WTC11 (cell line): ENCODE measurements at regions not wholly inside any gene's neighbourhood (a gene's known extent, or its start where the extent isn't known, plus 50 kb on each side); places are given as distances from the start of the nearest gene placed in this dataset.

Experiments
- ATAC-seq: fragments of 200-7000 bp; cut with Tn5 transposase; 2 replicates; pipeline ENCODE4 v1.10.0; 2021; ENCODE audit warnings: mild to moderate bottlenecking, moderate library complexity
- CTCF ChIA-PET: fragments of 300-600 bp; sonication (Branson Sonifier 250); formaldehyde crosslinking; loops from one replicate; lab custom pipeline; 2021; ENCODE audit warnings: antibody characterized with exemption; lab: Charles Lee
- POLR2A ChIA-PET: fragments of 350-600 bp; sonication (Branson Sonifier 250); formaldehyde crosslinking; loops from one replicate; lab custom pipeline; 2021; ENCODE audit warnings: antibody characterized with exemption; lab: Charles Lee
- DNase-seq: peaks from one replicate; pipeline ENCODE4 v3.0.0; 2021; ENCODE audit warnings: low spot score
- H3K27ac Mint-ChIP-seq: 2 replicates; pipeline ENCODE4 v1.8.0; 2021; ENCODE audit warnings: mixed read lengths
- H3K27me3 Mint-ChIP-seq: 2 replicates; pipeline ENCODE4 v1.8.0; 2021; ENCODE audit warnings: low read depth, mild to moderate bottlenecking, moderate library complexity, mixed read lengths
- H3K36me3 Mint-ChIP-seq: 2 replicates; pipeline ENCODE4 v1.8.0; 2021; ENCODE audit warnings: mixed read lengths
- H3K4me1 Mint-ChIP-seq: 2 replicates; pipeline ENCODE4 v1.8.0; 2022; ENCODE audit warnings: mixed read lengths
- H3K4me3 Mint-ChIP-seq: 2 replicates; pipeline ENCODE4 v1.8.0; 2021; ENCODE audit warnings: mild to moderate bottlenecking, moderate library complexity, mixed read lengths
- H3K9me3 Mint-ChIP-seq: 2 replicates; pipeline ENCODE4 v1.8.0; 2021; ENCODE audit warnings: mixed read lengths
- AR ChIP-seq: fragments of 250-450 bp; sonication (Bioruptor Pico); IDR thresholded peaks from 2 replicates; pipeline ENCODE4 v1.9.0; 2021; ENCODE audit warnings: mild to moderate bottlenecking
- ATF3 ChIP-seq: sonication (generic); formaldehyde crosslinking; conservative IDR thresholded peaks from 2 replicates; pipeline ENCODE4 v1.8.1; 2022; ENCODE audit warnings: mild to moderate bottlenecking, missing genetic modification reagents
- CREB1 ChIP-seq: sonication (generic); formaldehyde crosslinking; IDR thresholded peaks from 2 replicates; pipeline ENCODE4 v1.8.0; 2023; ENCODE audit warnings: mild to moderate bottlenecking, missing genetic modification reagents
- EMX1 ChIP-seq: fragments of 250-450 bp; sonication (Bioruptor Pico); IDR thresholded peaks from 2 replicates; pipeline ENCODE4 v1.8.0; 2021; ENCODE audit warnings: mild to moderate bottlenecking
- FOXP4 ChIP-seq: sonication (generic); formaldehyde crosslinking; IDR thresholded peaks from 2 replicates; pipeline ENCODE4 v1.8.0; 2022; ENCODE audit warnings: mild to moderate bottlenecking, missing genetic modification reagents
- GABPB1 ChIP-seq: sonication (generic); formaldehyde crosslinking; IDR thresholded peaks from 2 replicates; pipeline ENCODE4 v1.8.1; 2023; ENCODE audit warnings: mild to moderate bottlenecking, missing genetic modification reagents
- JAZF1 ChIP-seq: fragments of 250-450 bp; sonication (Bioruptor Pico); IDR thresholded peaks from 2 replicates; pipeline ENCODE4 v1.9.0; 2021; ENCODE audit warnings: moderate library complexity, mild to moderate bottlenecking, inconsistent platforms
- NFYB ChIP-seq: sonication (generic); formaldehyde crosslinking; conservative IDR thresholded peaks from 2 replicates; pipeline ENCODE4 v1.8.0; 2022; ENCODE audit warnings: low read depth, missing genetic modification reagents
- PRDM15 ChIP-seq: sonication (generic); formaldehyde crosslinking; IDR thresholded peaks from 2 replicates; pipeline ENCODE4 v1.8.0; 2022; ENCODE audit warnings: missing genetic modification reagents
- STAT6 ChIP-seq: sonication (generic); formaldehyde crosslinking; conservative IDR thresholded peaks from 2 replicates; pipeline ENCODE4 v1.8.1; 2023; ENCODE audit warnings: mild to moderate bottlenecking, low read depth, missing genetic modification reagents, moderate library complexity
- TP53 ChIP-seq: sonication (generic); formaldehyde crosslinking; IDR thresholded peaks from 2 replicates; pipeline ENCODE4 v1.8.1; 2023; ENCODE audit warnings: mild to moderate bottlenecking, missing genetic modification reagents
- ZBTB21 ChIP-seq: sonication (generic); formaldehyde crosslinking; IDR thresholded peaks from 2 replicates; pipeline ENCODE4 v1.8.1; 2023; ENCODE audit warnings: mild to moderate bottlenecking, missing genetic modification reagents, borderline replicate concordance
- ZNF138 ChIP-seq: sonication (generic); formaldehyde crosslinking; conservative IDR thresholded peaks from 2 replicates; pipeline ENCODE4 v1.8.1; 2022; ENCODE audit warnings: mild to moderate bottlenecking, moderate library complexity, missing genetic modification reagents
- ZNF263 ChIP-seq: sonication (generic); formaldehyde crosslinking; IDR thresholded peaks from 2 replicates; pipeline ENCODE4 v1.8.1; 2022; ENCODE audit warnings: low read depth, mild to moderate bottlenecking, moderate library complexity, missing genetic modification reagents
- ZNF532 ChIP-seq: fragments of 250-450 bp; sonication (Bioruptor Pico); IDR thresholded peaks from 2 replicates; pipeline ENCODE4 v1.9.0; 2021; ENCODE audit warnings: mild to moderate bottlenecking, borderline replicate concordance
- TF ChIP-seq, protein P1 (sequence below): sonication (generic); formaldehyde crosslinking; IDR thresholded peaks from 2 replicates; pipeline ENCODE4 v1.8.1; 2023; ENCODE audit warnings: mild to moderate bottlenecking, missing genetic modification reagents, borderline replicate concordance

GRCh38 chr10:83253011-83253671 is 886.2 kb upstream of the GHITM start:
- TF ChIP-seq ZNF263: no peak
- TF ChIP-seq NFYB (CRISPR knock-in tag): no peak
- no peak for TF ChIP-seq ZNF532
- TF ChIP-seq JAZF1 (CRISPR knock-in tag): no peak
- TF ChIP-seq AR (CRISPR knock-in tag): no peak
- TF ChIP-seq GABPB1 (CRISPR knock-in tag): no peak
- TF ChIP-seq, protein P1, sequence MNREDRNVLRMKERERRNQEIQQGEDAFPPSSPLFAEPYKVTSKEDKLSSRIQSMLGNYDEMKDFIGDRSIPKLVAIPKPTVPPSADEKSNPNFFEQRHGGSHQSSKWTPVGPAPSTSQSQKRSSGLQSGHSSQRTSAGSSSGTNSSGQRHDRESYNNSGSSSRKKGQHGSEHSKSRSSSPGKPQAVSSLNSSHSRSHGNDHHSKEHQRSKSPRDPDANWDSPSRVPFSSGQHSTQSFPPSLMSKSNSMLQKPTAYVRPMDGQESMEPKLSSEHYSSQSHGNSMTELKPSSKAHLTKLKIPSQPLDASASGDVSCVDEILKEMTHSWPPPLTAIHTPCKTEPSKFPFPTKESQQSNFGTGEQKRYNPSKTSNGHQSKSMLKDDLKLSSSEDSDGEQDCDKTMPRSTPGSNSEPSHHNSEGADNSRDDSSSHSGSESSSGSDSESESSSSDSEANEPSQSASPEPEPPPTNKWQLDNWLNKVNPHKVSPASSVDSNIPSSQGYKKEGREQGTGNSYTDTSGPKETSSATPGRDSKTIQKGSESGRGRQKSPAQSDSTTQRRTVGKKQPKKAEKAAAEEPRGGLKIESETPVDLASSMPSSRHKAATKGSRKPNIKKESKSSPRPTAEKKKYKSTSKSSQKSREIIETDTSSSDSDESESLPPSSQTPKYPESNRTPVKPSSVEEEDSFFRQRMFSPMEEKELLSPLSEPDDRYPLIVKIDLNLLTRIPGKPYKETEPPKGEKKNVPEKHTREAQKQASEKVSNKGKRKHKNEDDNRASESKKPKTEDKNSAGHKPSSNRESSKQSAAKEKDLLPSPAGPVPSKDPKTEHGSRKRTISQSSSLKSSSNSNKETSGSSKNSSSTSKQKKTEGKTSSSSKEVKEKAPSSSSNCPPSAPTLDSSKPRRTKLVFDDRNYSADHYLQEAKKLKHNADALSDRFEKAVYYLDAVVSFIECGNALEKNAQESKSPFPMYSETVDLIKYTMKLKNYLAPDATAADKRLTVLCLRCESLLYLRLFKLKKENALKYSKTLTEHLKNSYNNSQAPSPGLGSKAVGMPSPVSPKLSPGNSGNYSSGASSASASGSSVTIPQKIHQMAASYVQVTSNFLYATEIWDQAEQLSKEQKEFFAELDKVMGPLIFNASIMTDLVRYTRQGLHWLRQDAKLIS (CRISPR knock-in tag): no peak
- no peak for TF ChIP-seq ZNF138 (CRISPR knock-in tag)
- TF ChIP-seq TP53 (CRISPR knock-in tag): no peak
- TF ChIP-seq FOXP4 (CRISPR knock-in tag): no peak
- no peak for TF ChIP-seq ZBTB21 (CRISPR knock-in tag)
- no peak for TF ChIP-seq CREB1 (CRISPR knock-in tag)
- no peak for TF ChIP-seq STAT6 (CRISPR knock-in tag)
- no peak for TF ChIP-seq PRDM15 (CRISPR knock-in tag)
- no peak for TF ChIP-seq EMX1 (CRISPR knock-in tag)
- TF ChIP-seq ATF3 (CRISPR knock-in tag): no peak
- DNase-seq (no peak), ATAC-seq (no peak)
- POLR2A ChIA-PET: no interaction called here
- CTCF ChIA-PET: no interaction called here
- Mint-ChIP-seq H3K27ac (no peak overlapping the region), H3K36me3 (peaks cover 14% of the 10 kb centered on the region), H3K4me1 (no peaks in the 10 kb centered on the region), H3K9me3 (peaks cover 33% of the 10 kb centered on the region), H3K27me3 (no peaks in the 10 kb centered on the region), H3K4me3 (no peak overlapping the region)
